ENCODE measurements at regions not wholly inside any gene's neighbourhood (a gene's known extent, or its start where the extent isn't known, plus 50 kb on each side); places are given as distances from the start of the nearest gene placed in this dataset.

DNA sequence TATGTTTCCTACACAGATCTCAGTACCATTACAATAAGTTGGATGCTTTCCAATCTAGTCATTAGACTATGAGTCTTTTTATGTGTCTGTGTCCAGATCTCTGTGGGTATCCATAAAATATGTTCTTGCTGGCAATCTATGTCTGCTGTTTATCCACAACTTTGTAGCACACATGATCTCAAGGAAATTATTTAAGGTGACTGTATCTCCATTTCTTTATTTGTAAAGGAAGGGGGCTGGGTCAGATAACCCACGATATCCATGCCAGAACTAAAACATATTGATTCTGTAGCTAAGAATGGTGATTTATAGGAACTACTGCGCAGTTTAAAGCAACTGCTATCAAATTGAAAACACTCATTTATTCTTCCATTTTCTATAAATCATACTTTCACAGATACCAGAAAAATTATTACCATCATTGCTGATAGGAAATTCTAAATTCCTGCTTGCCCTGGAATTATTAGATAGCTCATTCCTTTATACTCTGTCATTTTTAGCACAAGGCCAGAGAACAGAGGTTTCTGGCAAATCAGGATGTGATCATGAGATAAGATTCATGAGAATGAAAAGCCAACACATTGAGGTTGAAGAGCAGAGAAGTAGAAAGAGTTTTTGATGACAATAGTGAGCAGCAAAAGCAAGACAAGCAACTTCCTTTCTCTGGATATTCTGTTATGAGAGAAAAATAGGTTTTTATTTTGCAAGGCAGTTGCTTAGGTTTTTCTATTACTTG lies 851.4 kb upstream of the CITED2 start:
- intact Hi-C loops (cut with DNase I), result no loop called here
- Histone ChIP-seq H3K36me3 (replicated peaks in 1 of 2) (no peaks in the 10 kb centered on the region), H3K9me3 (replicated peaks in 1 of 3) (no peaks in the 10 kb centered on the region), H3K4me3 (no peak overlapping the region), H3K4me1 (replicated peaks in 1 of 2) (peaks cover 0 to 11% of the 10 kb centered on the region in 2 donors), H3K27me3 (no peaks in the 10 kb centered on the region), H3K27ac (no peak overlapping the region)
- TF ChIP-seq, protein P1, sequence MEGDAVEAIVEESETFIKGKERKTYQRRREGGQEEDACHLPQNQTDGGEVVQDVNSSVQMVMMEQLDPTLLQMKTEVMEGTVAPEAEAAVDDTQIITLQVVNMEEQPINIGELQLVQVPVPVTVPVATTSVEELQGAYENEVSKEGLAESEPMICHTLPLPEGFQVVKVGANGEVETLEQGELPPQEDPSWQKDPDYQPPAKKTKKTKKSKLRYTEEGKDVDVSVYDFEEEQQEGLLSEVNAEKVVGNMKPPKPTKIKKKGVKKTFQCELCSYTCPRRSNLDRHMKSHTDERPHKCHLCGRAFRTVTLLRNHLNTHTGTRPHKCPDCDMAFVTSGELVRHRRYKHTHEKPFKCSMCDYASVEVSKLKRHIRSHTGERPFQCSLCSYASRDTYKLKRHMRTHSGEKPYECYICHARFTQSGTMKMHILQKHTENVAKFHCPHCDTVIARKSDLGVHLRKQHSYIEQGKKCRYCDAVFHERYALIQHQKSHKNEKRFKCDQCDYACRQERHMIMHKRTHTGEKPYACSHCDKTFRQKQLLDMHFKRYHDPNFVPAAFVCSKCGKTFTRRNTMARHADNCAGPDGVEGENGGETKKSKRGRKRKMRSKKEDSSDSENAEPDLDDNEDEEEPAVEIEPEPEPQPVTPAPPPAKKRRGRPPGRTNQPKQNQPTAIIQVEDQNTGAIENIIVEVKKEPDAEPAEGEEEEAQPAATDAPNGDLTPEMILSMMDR (IDR thresholded peaks at IDR 0.05), result no peak
- no peak for TF ChIP-seq POLR2A (IDR thresholded peaks at IDR 0.05)
- 20 to 48% (median 24%) methylated on average over 2 of the region's 2 CpGs for WGBS, 4 donors
- DNase-seq, result peak in 2 of 7 donors; percentile 7 to 8

DNA sequence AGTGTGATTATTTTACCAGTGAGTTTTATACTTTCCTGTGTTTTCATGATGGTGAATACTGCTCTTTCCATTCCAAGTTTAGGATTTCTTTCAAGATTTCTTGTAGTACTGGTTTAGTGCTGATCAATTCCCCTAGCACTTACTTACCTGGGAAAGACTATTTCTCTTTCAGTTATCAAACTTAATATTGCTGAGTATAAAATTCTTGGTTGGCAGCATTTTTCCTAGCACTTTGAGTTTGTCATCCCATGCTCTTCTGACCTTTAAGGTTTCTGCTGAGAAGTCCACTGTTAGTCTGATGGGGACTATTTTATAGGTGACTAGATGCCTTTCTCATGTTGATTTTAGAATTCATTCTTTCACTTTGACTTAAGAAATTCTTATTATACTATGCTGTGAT lies 842.8 kb upstream of the CITED2 start:
- TF ChIP-seq POLR2A (IDR thresholded peaks at IDR 0.05), result no peak
- Histone ChIP-seq H3K36me3 (replicated peaks in 1 of 2) (no peaks in the 10 kb centered on the region), H3K4me3 (no peak overlapping the region), H3K27me3 (no peaks in the 10 kb centered on the region), H3K9me3 (replicated peaks in 1 of 3) (peaks cover 0 to 16% (median 4%) of the 10 kb centered on the region in 3 donors), H3K4me1 (replicated peaks in 1 of 2) (no peaks in the 10 kb centered on the region), H3K27ac (no peak overlapping the region)
- no peak for DNase-seq
- intact Hi-C loops (cut with DNase I), result no loop called here

DNA sequence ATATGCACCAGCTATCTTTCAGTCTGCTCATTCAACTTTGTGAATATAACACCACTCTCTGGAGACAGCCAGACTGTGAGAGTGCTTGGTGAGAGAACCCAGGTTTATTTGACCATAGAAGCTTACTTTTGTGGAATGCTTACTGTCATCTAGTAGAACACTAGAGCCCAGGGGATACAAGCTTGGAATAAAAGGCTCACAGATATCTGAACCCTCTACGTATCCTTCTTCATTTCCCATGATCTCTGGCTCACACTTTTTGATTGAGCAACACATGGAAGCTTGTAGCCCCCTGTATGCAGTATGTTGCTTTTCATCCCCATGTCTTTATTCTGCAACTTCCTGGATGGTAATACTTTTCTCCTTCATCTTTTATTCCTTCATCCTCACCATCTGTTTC lies 835.3 kb upstream of the CITED2 start:
- intact Hi-C loops (cut with DNase I), result no loop called here
- 85 to 100% (median 94%) methylated on average over 1 of the region's 1 CpG for WGBS, 4 donors
- peaks cover 0 to 4% (median 0%) of the 10 kb centered on the region in 3 donors for H3K9me3 ChIP-seq (replicated peaks in 1 of 3)

DNA sequence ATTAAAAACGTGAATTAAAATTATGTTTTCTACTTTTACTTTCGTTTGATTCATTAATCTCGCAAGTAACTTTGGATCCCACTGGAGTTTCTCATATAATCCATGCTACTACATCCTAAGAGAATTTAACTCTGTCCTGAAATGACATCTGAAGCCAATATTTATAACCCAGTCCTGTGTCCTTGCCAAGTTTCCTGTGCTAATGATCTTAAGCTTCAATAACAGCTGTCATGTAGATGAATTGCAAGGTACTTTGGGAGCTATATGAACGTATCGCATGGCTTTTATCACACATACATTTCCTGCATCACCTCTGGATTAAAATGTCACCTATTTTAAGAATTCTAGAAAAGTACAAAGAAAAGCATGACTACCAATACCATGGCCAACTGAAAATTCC lies 833.8 kb upstream of the CITED2 start:
- no peaks in the 10 kb centered on the region for H3K36me3 ChIP-seq (replicated peaks in 1 of 2)
- H3K27me3 ChIP-seq, result no peaks in the 10 kb centered on the region
- 43 to 55% (median 50%) methylated on average over 5 of the region's 5 CpGs for WGBS, 4 donors
- H3K27ac ChIP-seq, result no peak overlapping the region
- peaks cover 0 to 9% of the 10 kb centered on the region in 2 donors for H3K4me1 ChIP-seq (replicated peaks in 1 of 2)
- intact Hi-C loops (cut with DNase I), result no loop called here
- no peak for DNase-seq
- TF ChIP-seq POLR2A (IDR thresholded peaks at IDR 0.05), result no peak
- TF ChIP-seq, protein P1 (IDR thresholded peaks at IDR 0.05), result no peak
- H3K9me3 ChIP-seq (replicated peaks in 1 of 3), result peaks cover 0 to 7% (median 0%) of the 10 kb centered on the region in 3 donors
- no peak overlapping the region for H3K4me3 ChIP-seq

More for the DNA sequence above, 835.3 kb upstream of the CITED2 start:
- Histone ChIP-seq H3K4me1 (replicated peaks in 1 of 2) (no peaks in the 10 kb centered on the region), H3K4me3 (no peak overlapping the region), H3K27ac (no peak overlapping the region), H3K36me3 (replicated peaks in 1 of 2) (no peaks in the 10 kb centered on the region), H3K27me3 (no peaks in the 10 kb centered on the region)
- TF ChIP-seq, protein P1 (IDR thresholded peaks at IDR 0.05), result no peak
- no peak for TF ChIP-seq POLR2A (IDR thresholded peaks at IDR 0.05)
- no peak for DNase-seq
